ENCODE measurements at regions not wholly inside any gene's neighbourhood (a gene's known extent, or its start where the extent isn't known, plus 50 kb on each side); places are given as distances from the start of the nearest gene placed in this dataset.

GRCh38 chr14:65153101-65153500, 50.8 kb upstream of the MAX start:
- H3K4me3 Mint-ChIP-seq, result no peak overlapping the region
- H3K27me3 Mint-ChIP-seq, result peaks cover 2% of the 10 kb centered on the region
- H3K27ac Mint-ChIP-seq, result no peak overlapping the region
- no peaks in the 10 kb centered on the region for H3K4me1 Mint-ChIP-seq (ENCODE audit: low read depth)
- H3K9me3 Mint-ChIP-seq (ENCODE audit: low read depth), result no peaks in the 10 kb centered on the region
- H3K36me3 Mint-ChIP-seq, result no peaks in the 10 kb centered on the region

DNA sequence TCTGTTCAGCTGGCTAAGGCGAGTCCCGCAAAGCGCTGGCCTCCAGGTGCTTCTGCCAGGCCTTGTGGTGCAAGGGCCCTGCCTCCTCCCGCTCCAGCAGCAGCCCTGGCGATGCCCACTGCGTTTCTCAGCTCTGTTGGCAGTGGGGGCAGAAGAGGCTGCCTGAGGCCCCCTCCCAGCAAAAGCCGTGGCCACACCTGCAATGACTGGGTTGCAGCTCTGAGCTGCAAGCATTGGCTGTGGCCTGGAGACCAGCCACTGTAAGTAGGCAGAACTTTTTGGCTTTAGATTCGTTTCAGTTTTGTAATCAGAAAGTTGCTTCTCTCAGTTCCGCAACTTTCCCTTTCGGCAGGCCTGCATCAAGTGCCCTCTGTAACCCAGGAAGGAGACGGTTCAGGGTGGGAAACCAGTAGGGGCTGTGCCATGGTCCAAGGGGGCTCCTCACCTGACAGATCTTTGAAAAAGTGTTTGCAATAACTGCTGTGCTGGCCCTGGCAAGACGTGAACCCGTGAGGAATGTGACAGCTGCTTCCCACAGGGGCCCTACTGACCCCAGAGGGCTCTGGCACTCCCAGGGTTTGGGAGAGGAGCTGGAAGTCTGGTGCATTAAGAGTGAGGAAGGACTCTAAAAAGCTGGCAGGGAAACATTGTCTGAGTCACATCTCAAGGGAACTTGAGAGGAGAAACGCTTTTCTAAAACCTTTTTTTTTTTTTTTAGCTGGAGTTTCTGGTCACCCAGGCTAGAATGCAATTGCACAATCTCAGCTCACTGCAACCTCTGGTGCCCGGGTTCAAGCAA, 54.5 kb upstream of the MAX start:
- Mint-ChIP-seq H3K27ac (no peak overlapping the region), H3K9me3 (ENCODE audit: low read depth) (no peaks in the 10 kb centered on the region), H3K4me1 (ENCODE audit: low read depth) (no peaks in the 10 kb centered on the region), H3K4me3 (no peak overlapping the region), H3K27me3 (no peaks in the 10 kb centered on the region), H3K36me3 (no peaks in the 10 kb centered on the region)

- H3K9me3 Mint-ChIP-seq (ENCODE audit: low read depth), result no peaks in the 10 kb centered on the region
- H3K27me3 Mint-ChIP-seq, result no peaks in the 10 kb centered on the region
- H3K4me3 Mint-ChIP-seq, result no peak overlapping the region
- no peaks in the 10 kb centered on the region for H3K4me1 Mint-ChIP-seq (ENCODE audit: low read depth)
- no peak overlapping the region for H3K27ac Mint-ChIP-seq
- H3K36me3 Mint-ChIP-seq, result no peaks in the 10 kb centered on the region
These were observed 57.2 kb upstream of the MAX start for GRCh38 chr14:65159281-65160062.

- H3K36me3 Mint-ChIP-seq, result no peaks in the 10 kb centered on the region
- no peak overlapping the region for H3K27ac Mint-ChIP-seq
- H3K9me3 Mint-ChIP-seq (ENCODE audit: low read depth), result no peaks in the 10 kb centered on the region
- H3K27me3 Mint-ChIP-seq, result no peaks in the 10 kb centered on the region
- no peaks in the 10 kb centered on the region for H3K4me1 Mint-ChIP-seq (ENCODE audit: low read depth)
- no peak overlapping the region for H3K4me3 Mint-ChIP-seq
These were observed 57.8 kb upstream of the MAX start for GRCh38 chr14:65160091-65160490.

GRCh38 chr14:65162031-65162430, 59.7 kb upstream of the MAX start:
- H3K4me3 Mint-ChIP-seq, result no peak overlapping the region
- H3K4me1 Mint-ChIP-seq (ENCODE audit: low read depth), result no peaks in the 10 kb centered on the region
- no peak overlapping the region for H3K27ac Mint-ChIP-seq
- no peaks in the 10 kb centered on the region for H3K27me3 Mint-ChIP-seq
- H3K36me3 Mint-ChIP-seq, result no peaks in the 10 kb centered on the region
- H3K9me3 Mint-ChIP-seq (ENCODE audit: low read depth), result no peaks in the 10 kb centered on the region

DNA sequence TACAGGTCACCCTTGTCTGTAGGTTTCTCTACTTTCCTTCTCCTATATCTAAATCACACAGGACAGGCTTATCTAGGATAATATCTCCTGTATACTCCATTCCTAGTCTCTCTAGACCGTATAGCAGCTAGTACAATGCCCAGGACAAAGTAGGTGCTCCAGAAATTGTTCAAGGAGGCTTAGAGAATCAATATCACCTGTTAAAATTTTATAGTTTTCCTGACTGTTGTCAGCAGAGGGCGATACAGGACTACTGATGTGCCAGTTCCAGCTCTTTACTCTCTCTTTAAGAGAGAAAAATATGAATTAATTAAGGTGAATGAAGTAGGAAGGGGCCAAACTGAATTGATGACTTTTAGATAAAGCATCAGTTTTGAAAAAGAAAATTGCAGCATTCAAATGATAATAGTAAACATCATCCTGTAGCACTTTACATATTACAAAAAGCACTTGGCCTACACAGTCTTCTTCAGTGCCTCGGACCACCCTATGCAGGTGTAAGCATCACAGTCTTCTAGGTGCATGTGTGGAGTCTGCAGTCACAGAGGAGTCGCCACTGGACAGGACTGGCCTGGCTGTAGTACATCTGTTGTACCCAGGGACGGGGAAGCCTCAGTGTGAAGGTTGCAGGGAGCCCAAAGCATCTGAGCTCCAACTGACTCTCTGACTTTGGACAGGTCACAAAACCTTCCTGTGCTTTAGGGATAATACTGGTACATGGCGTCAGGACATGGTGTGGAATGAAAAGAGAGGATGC, 61.9 kb upstream of the MAX start:
- H3K27ac Mint-ChIP-seq, result no peak overlapping the region
- no peaks in the 10 kb centered on the region for H3K9me3 Mint-ChIP-seq (ENCODE audit: low read depth)
- no peaks in the 10 kb centered on the region for H3K27me3 Mint-ChIP-seq
- no peak overlapping the region for H3K4me3 Mint-ChIP-seq
- no peaks in the 10 kb centered on the region for H3K4me1 Mint-ChIP-seq (ENCODE audit: low read depth)
- no peaks in the 10 kb centered on the region for H3K36me3 Mint-ChIP-seq

- Mint-ChIP-seq H3K36me3 (no peaks in the 10 kb centered on the region), H3K4me1 (ENCODE audit: low read depth) (no peaks in the 10 kb centered on the region)
These were observed 62.5 kb upstream of the MAX start for GRCh38 chr14:65164825-65165135.

DNA sequence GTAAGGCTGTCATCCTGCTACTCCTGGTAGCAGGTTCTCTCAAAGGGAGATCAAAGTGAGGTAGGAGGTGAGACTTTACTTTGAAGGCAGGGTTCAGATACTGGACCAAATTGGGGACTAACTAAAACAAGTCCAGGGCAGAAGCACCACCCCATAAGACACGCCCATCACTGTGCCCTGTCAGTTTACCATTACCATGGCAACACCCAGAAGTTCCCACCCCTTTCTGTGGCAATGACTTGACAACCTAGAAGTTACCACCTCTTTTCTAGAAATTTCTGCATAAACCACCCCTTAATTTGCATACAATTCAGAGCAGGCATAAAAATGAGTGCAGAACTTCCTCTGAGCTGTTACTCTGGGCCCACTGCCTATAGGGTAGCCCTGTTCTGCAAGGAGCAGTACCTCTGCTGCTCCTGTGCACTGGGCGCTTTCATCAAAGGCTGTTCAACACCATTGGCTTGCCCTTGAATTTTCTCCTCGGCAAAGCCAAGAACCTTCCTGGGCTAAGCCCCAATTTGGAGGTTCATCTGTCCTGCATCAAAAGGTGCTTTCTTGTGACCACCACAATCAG, 64.8 kb upstream of the MAX start:
- no peaks in the 10 kb centered on the region for H3K9me3 Mint-ChIP-seq (ENCODE audit: low read depth)
- no peak overlapping the region for H3K4me3 Mint-ChIP-seq
- no peaks in the 10 kb centered on the region for H3K36me3 Mint-ChIP-seq
- no peak overlapping the region for H3K27ac Mint-ChIP-seq
- peaks cover 9% of the 10 kb centered on the region for H3K4me1 Mint-ChIP-seq (ENCODE audit: low read depth)
- H3K27me3 Mint-ChIP-seq, result peaks cover 4% of the 10 kb centered on the region

More at GRCh38 chr14:65164825-65165135, 62.5 kb upstream of the MAX start:
- H3K27me3 Mint-ChIP-seq, result no peaks in the 10 kb centered on the region
- no peak overlapping the region for H3K27ac Mint-ChIP-seq
- no peaks in the 10 kb centered on the region for H3K9me3 Mint-ChIP-seq (ENCODE audit: low read depth)
- H3K4me3 Mint-ChIP-seq, result no peak overlapping the region

DNA sequence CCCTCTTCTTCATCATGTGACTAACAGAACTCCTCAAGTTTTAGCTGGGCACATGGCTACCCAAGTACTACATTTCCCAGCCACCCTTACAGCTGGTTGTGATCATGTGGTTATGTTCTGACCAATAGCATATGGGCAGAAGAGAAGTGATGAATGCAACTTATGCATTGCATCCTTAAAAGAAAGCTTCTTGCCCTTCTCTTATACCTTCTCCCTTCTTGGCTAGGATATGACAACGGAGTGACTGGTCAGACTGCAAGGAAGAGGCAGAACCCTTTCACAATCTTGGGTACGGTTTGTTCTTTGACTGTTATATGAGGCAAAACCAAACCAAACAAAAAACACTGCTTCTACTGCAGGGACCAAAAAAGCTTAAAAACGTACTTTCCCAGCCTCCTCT, 66.5 kb upstream of the MAX start:
- Mint-ChIP-seq H3K27ac (no peak overlapping the region), H3K4me3 (no peak overlapping the region), H3K4me1 (ENCODE audit: low read depth) (peaks cover 9% of the 10 kb centered on the region), H3K27me3 (peaks cover 4% of the 10 kb centered on the region), H3K9me3 (ENCODE audit: low read depth) (no peaks in the 10 kb centered on the region), H3K36me3 (no peaks in the 10 kb centered on the region)

DNA sequence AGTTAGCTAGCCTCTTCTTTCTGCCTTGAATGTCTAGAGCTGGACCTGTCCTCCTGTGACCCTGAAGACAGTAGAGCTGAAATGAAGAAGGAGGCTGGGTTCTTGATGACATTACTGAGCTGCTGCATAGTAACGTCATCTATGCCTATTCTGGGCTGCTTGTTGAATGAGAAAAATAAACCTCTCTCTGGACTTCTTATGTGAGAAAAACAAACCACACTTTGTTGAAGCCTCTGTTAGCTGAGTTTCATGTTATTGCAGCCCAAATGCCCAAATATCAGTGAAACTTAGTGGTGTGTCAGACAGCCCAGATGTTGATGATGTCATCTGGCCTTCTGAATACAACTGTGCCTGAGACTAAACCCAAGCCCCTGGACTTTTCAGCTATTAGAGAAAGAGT, 67.0 kb upstream of the MAX start:
- Mint-ChIP-seq H3K4me1 (ENCODE audit: low read depth) (peaks cover 9% of the 10 kb centered on the region), H3K27me3 (peaks cover 4% of the 10 kb centered on the region), H3K9me3 (ENCODE audit: low read depth) (no peaks in the 10 kb centered on the region), H3K27ac (no peak overlapping the region), H3K36me3 (no peaks in the 10 kb centered on the region), H3K4me3 (no peak overlapping the region)

- Mint-ChIP-seq H3K4me1 (ENCODE audit: low read depth) (peaks cover 9% of the 10 kb centered on the region), H3K36me3 (no peaks in the 10 kb centered on the region), H3K27ac (no peak overlapping the region), H3K27me3 (peaks cover 4% of the 10 kb centered on the region), H3K4me3 (peak overlapping the region; percentile 83), H3K9me3 (ENCODE audit: low read depth) (no peaks in the 10 kb centered on the region)
These were observed 68.0 kb upstream of the MAX start for GRCh38 chr14:65170318-65170717.

DNA sequence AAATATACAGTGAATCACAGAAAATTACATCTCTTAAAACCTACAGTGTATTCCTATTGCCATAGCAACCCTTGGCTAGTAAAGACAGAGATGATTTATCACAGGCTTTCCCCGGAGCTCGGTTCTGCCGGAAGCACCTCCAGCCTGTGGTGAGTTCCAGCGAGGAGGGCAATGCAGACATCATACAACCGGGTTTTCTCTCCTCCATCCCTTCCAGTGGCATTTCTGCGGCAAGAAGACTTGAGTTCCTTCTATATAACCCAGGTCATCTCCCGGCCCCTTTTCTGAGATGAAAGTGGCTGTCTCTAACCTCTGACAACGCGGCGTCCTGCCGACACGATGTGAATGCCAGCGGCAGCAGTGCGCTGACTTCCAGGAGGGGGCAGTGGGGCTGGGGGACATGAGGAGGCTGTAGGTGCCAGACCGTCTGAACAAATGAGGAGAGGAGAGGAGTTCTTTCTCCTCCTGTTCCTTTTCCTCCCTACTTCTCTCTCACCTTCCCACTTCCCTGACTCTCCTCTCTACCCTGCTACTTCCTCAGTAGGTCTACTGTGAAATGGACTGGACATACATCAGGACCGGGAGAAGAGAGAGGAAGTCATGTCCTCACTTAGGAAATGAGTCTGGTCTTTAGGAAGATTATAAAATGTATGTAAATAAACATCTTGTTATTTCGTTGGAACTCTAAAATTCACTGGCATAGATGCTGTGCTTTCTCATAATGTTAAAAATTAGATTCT, 68.6 kb upstream of the MAX start:
- Mint-ChIP-seq H3K27me3 (peaks cover 4% of the 10 kb centered on the region), H3K4me3 (peak overlapping the region; percentile 83), H3K27ac (no peak overlapping the region), H3K36me3 (no peaks in the 10 kb centered on the region), H3K9me3 (ENCODE audit: low read depth) (no peaks in the 10 kb centered on the region), H3K4me1 (ENCODE audit: low read depth) (peaks cover 9% of the 10 kb centered on the region)

DNA sequence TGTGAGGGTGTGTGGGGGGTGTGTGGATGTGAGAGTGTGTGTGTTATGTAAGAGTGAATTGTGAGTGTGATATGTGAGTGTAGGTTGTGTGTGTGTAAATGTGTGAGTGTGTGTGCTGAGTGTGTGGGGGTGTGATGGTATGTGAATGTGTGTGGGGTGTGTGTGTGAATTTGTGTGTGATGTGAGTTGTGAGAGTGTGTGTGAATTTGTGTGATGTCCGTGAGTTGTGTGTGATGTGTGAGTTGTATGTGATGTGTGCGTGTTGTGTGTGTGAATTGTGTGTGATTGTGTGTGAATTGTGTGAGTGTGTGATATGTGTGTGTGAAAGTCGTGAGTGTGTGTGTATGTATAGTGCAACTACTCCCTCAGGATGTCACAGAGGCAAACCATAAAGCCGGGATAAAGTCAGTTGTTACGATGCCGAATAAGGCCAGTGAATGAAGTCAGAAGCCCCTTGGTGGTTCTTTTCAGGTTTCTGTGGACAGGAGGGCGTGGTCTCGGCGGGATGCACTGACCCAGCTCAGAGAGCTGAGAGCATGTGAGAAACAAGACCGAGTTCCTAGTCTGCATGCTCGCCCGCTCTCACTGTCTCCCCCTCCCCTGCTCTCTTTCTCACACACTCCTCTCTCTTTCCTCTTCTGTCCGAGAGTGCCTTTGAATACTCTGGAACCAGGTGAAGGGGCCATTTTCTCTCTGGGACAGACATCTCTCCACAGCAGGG, 71.8 kb upstream of the MAX start:
- H3K36me3 Mint-ChIP-seq, result no peaks in the 10 kb centered on the region
- peaks cover 4% of the 10 kb centered on the region for H3K27me3 Mint-ChIP-seq
- H3K4me3 Mint-ChIP-seq, result no peak overlapping the region
- H3K9me3 Mint-ChIP-seq (ENCODE audit: low read depth), result no peaks in the 10 kb centered on the region
- peaks cover 9% of the 10 kb centered on the region for H3K4me1 Mint-ChIP-seq (ENCODE audit: low read depth)
- no peak overlapping the region for H3K27ac Mint-ChIP-seq

DNA sequence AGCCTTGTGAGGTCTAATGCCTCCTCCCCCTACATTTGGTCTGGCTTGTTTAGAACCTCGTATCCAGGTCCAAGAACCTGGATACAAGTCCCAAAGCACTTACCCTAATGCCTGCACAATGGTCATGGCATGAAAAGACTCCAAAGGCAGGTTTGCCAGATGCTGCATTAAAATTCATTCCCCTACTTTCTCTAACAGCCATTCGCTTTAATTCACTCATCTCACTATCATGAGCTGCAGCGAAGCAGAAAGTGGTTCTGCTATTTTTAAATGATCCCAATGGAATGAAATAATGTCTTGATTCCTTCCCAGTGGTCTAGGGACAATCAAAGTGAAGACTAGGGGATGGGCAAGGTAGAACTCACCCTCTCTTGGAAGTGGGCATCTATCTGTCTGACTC, 72.5 kb upstream of the MAX start:
- Mint-ChIP-seq H3K9me3 (ENCODE audit: low read depth) (no peaks in the 10 kb centered on the region), H3K4me1 (ENCODE audit: low read depth) (peaks cover 11% of the 10 kb centered on the region), H3K27me3 (peaks cover 4% of the 10 kb centered on the region), H3K36me3 (no peaks in the 10 kb centered on the region), H3K4me3 (no peak overlapping the region), H3K27ac (no peak overlapping the region)
